ENCODE measurements at regions not wholly inside any gene's neighbourhood (a gene's known extent, or its start where the extent isn't known, plus 50 kb on each side); places are given as distances from the start of the nearest gene placed in this dataset.

- Histone ChIP-seq H3K9me3 (ENCODE audit: low read depth, low read length, poor library complexity, severe bottlenecking) (no peaks in the 10 kb centered on the region), H3K36me3 (ENCODE audit: insufficient read depth, low read length, poor library complexity, severe bottlenecking) (no peaks in the 10 kb centered on the region), H3K4me3 (ENCODE audit: low read depth, low read length, poor library complexity, severe bottlenecking) (no peak overlapping the region), H3K27me3 (replicated peaks; ENCODE audit: insufficient read depth, low read depth, low read length, poor library complexity) (peaks cover 5% of the 10 kb centered on the region), H3K27ac (ENCODE audit: low read depth, low read length, poor library complexity, severe bottlenecking) (no peak overlapping the region), H3K4me1 (ENCODE audit: insufficient read depth, low read length, poor library complexity, severe bottlenecking) (no peaks in the 10 kb centered on the region)
- DNase-seq (ENCODE audit: low spot score): no peak
- ChIA-PET POLR2A (ENCODE audit: low non-redundant PET) (no interaction called here), CTCF (no interaction called here)
- TF ChIP-seq CTCF (conservative IDR thresholded peaks at IDR 0.05; ENCODE audit: low read depth, low read length) (no peak), EZH2 (IDR thresholded peaks at IDR 0.05; ENCODE audit: borderline replicate concordance, low read depth, low read length, poor library complexity, severe bottlenecking) (no peak)
- no TSS peak for BruUV-seq (replicated peaks)
- intact Hi-C loops (cut with micrococcal nuclease; ENCODE audit: unreplicated experiment): no loop called here
Observed at GRCh38 chr4:177611974-177612664, 169.9 kb upstream of the AGA start.

- ChIA-PET POLR2A (ENCODE audit: low non-redundant PET) (no interaction called here), CTCF (no interaction called here)
- intact Hi-C loops (cut with micrococcal nuclease; ENCODE audit: unreplicated experiment): no loop called here
- no peak for DNase-seq (ENCODE audit: low spot score)
- TF ChIP-seq EZH2 (IDR thresholded peaks at IDR 0.05; ENCODE audit: borderline replicate concordance, low read depth, low read length, poor library complexity, severe bottlenecking) (no peak), CTCF (conservative IDR thresholded peaks at IDR 0.05; ENCODE audit: low read depth, low read length) (no peak)
- BruUV-seq (replicated peaks): no TSS peak
- H3K9me3 ChIP-seq (ENCODE audit: low read depth, low read length, poor library complexity, severe bottlenecking): no peaks in the 10 kb centered on the region
- H3K27me3 ChIP-seq (replicated peaks; ENCODE audit: insufficient read depth, low read depth, low read length, poor library complexity): peaks cover 5% of the 10 kb centered on the region
- no peak overlapping the region for H3K27ac ChIP-seq (ENCODE audit: low read depth, low read length, poor library complexity, severe bottlenecking)
- H3K4me3 ChIP-seq (ENCODE audit: low read depth, low read length, poor library complexity, severe bottlenecking): no peak overlapping the region
- H3K36me3 ChIP-seq (ENCODE audit: insufficient read depth, low read length, poor library complexity, severe bottlenecking): no peaks in the 10 kb centered on the region
- H3K4me1 ChIP-seq (ENCODE audit: insufficient read depth, low read length, poor library complexity, severe bottlenecking): no peaks in the 10 kb centered on the region
Observed at GRCh38 chr4:177612684-177613083, 170.4 kb upstream of the AGA start.

GRCh38 chr4:177632481-177632880 lies 190.2 kb upstream of the AGA start:
- Histone ChIP-seq H3K27me3 (replicated peaks; ENCODE audit: insufficient read depth, low read depth, low read length, poor library complexity) (peaks cover 3% of the 10 kb centered on the region), H3K36me3 (ENCODE audit: insufficient read depth, low read length, poor library complexity, severe bottlenecking) (no peaks in the 10 kb centered on the region), H3K4me1 (ENCODE audit: insufficient read depth, low read length, poor library complexity, severe bottlenecking) (no peaks in the 10 kb centered on the region), H3K9me3 (ENCODE audit: low read depth, low read length, poor library complexity, severe bottlenecking) (no peaks in the 10 kb centered on the region), H3K27ac (ENCODE audit: low read depth, low read length, poor library complexity, severe bottlenecking) (no peak overlapping the region), H3K4me3 (ENCODE audit: low read depth, low read length, poor library complexity, severe bottlenecking) (no peak overlapping the region)
- BruUV-seq (replicated peaks): no TSS peak
- intact Hi-C loops (cut with micrococcal nuclease; ENCODE audit: unreplicated experiment): no loop called here
- ChIA-PET POLR2A (ENCODE audit: low non-redundant PET) (no interaction called here), CTCF (no interaction called here)
- DNase-seq (ENCODE audit: low spot score): no peak
- TF ChIP-seq CTCF (conservative IDR thresholded peaks at IDR 0.05; ENCODE audit: low read depth, low read length): no peak
- TF ChIP-seq EZH2 (IDR thresholded peaks at IDR 0.05; ENCODE audit: borderline replicate concordance, low read depth, low read length, poor library complexity, severe bottlenecking): no peak
